AG09309 (cell line): ENCODE measurements at regions not wholly inside any gene's neighbourhood (a gene's known extent, or its start where the extent isn't known, plus 50 kb on each side); places are given as distances from the start of the nearest gene placed in this dataset.

ENCODE experiments used
- DNase-seq: peaks from one replicate; pipeline ENCODE4 v3.0.0-alpha.2; 2010; ENCODE audit warnings: low read depth
- H3K4me3 ChIP-seq: 2 replicates; pipeline ENCODE4 v1.5.1; 2011; ENCODE audit warnings: mild to moderate bottlenecking, low read depth, low read length, moderate library complexity; ENCODE audit not compliant: control insufficient read depth
- TF ChIP-seq, protein P1 (sequence below): IDR thresholded peaks from 2 replicates; pipeline ENCODE4 v1.5.1; 2011; ENCODE audit warnings: mild to moderate bottlenecking, low read depth, low read length, inconsistent platforms; ENCODE audit not compliant: insufficient read depth, control insufficient read depth; ENCODE audit errors: missing control alignments

DNA sequence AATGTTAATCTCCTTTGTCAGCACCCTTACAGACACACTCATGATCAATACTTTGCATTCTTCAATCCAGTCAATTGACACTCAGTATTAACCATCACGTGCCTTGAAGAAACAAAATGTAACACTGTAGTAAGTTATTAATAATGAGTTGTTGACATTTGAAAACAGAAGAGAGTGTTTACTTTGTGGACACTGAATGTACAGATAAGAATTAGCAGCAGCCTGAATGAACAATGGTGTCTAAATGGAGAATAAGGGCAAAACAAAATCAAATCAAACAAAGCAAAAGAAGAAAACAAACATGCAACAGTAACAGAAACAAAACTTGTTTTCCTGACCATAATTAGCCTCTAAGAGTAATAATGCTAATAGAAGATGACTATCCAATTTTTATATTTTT is 1191.1 kb upstream of the MIR17HG start:
- no peak overlapping the region for H3K4me3 ChIP-seq
- TF ChIP-seq, protein P1, sequence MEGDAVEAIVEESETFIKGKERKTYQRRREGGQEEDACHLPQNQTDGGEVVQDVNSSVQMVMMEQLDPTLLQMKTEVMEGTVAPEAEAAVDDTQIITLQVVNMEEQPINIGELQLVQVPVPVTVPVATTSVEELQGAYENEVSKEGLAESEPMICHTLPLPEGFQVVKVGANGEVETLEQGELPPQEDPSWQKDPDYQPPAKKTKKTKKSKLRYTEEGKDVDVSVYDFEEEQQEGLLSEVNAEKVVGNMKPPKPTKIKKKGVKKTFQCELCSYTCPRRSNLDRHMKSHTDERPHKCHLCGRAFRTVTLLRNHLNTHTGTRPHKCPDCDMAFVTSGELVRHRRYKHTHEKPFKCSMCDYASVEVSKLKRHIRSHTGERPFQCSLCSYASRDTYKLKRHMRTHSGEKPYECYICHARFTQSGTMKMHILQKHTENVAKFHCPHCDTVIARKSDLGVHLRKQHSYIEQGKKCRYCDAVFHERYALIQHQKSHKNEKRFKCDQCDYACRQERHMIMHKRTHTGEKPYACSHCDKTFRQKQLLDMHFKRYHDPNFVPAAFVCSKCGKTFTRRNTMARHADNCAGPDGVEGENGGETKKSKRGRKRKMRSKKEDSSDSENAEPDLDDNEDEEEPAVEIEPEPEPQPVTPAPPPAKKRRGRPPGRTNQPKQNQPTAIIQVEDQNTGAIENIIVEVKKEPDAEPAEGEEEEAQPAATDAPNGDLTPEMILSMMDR, result no peak
- DNase-seq, result no peak

DNA sequence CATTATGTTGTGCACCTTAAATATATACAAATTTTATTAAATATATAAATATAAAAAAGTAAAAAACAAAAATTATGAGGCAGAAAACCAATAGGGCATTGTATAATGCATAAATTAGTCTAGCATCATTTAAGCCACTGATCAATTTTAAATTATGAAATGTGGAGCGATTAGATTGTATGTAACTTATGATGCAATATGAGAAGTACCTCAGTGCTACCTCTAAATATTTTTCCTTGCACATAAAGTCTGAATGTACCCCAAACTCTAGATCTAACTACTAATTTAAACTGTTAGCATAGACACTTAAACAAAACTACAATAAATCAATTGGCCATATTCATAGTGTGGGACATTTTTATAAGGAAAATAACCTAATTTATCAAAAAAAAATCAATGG is 1178.5 kb upstream of the MIR17HG start:
- no peak overlapping the region for H3K4me3 ChIP-seq
- DNase-seq, result no peak
- TF ChIP-seq, protein P1, result no peak

DNA sequence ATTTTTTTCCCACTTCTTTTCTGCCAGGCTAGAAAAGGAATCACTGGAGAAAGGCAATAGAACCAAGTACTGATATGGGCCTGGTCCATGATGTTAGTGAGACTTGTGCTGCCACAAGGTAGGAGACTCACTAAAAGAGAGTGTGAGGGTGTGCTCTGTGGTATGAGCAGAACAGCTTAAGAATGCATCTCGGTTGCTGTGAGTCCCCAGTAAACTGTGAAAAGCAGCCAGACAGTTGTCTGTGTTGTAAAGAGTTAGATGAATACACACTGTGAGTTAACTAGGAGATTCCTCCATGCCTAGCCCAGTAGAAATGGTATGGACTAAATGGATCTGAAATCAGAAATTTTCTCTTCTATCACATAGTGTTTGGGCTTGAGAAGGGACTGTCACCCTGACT is 1177.3 kb upstream of the MIR17HG start:
- H3K4me3 ChIP-seq, result no peak overlapping the region
- DNase-seq, result no peak
- TF ChIP-seq, protein P1, result no peak

DNA sequence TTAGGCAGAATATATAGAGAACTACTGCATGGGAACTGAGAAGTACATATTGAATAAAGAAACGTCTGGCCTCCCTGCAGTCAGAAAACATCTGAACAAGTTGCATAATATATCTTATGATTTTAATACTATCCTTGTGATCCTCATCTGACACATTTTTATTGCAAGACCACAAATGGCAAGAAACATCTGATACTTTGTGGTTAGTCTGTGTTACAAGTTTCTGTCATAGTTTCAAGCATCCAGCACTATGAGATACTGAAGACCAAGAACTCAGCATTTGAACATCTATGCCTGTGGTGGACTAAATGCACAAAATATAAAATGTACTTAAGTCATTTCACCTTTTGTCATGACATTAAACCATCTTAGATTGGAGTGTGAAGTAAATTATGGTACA is 1175.8 kb upstream of the MIR17HG start:
- TF ChIP-seq, protein P1, result no peak
- no peak for DNase-seq
- H3K4me3 ChIP-seq, result no peak overlapping the region

DNA sequence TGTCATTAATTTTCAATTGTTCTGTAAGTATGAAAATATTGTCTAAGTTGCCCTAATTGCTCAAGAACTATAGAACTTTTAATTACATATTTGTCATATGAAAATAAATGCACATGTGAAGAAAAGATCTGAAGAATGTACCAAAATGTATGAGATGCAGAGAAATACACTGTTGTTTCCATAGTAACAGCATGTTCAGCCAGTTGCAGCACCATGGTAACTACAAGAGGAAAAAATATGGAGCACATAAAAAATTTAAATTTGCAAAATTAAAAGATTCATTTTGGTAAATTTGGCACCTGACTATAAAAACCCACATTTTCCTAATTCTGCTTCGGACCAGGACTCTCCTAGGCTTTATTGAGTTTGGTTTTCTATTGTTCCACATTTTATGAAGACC is 1170.0 kb upstream of the MIR17HG start:
- no peak overlapping the region for H3K4me3 ChIP-seq
- DNase-seq, result no peak

DNA sequence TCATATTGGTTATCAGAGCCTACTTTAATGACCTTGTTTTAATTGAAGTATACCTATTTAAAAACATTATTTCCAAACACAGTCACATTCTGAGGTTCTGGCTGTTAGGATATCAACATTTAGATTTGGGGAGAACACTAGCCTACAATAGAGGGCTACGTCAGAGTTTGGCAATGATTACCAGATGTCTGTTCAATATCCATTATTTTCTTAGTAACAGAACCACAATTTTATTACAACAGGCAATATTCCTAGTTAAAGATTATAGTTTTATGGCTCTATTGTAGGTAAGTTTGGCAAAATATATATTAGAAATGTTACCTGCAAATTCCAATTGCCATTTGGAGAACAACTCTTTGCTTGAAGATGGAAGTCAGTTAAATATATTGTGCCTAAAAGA is 1163.1 kb upstream of the MIR17HG start:
- no peak for DNase-seq
- TF ChIP-seq, protein P1, result no peak
- no peak overlapping the region for H3K4me3 ChIP-seq

More for the DNA sequence above, 1170.0 kb upstream of the MIR17HG start:
- TF ChIP-seq, protein P1, result no peak

DNA sequence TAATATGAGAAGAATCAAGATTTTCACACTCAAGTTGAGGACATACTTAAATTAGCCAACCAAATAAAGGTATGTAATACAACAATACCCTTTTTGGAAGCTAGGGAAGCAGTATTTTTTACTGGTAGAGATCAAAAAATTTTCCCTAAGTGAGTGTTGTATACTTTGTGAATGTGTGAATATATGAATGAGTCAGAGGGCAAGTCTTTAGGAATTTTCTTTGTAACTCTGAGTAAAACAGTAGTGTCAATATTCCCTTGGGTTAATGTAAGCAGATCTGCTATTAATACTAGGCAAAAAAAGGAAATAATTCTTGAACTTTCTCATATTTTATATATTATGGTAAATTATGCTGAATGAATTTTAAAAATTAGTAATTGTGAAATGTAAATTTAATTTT is 1161.8 kb upstream of the MIR17HG start:
- no peak for DNase-seq
- TF ChIP-seq, protein P1, result no peak
- H3K4me3 ChIP-seq, result no peak overlapping the region
